Liver (tissue), 8 donors: ENCODE measurements at regions not wholly inside any gene's neighbourhood (a gene's known extent, or its start where the extent isn't known, plus 50 kb on each side); places are given as distances from the start of the nearest gene placed in this dataset.

Experiments used
- DNase-seq: peaks from one replicate; pipeline ENCODE4 v3.0.0-alpha.2; 2017; ENCODE audit warnings: low spot score
- H3K27ac ChIP-seq, 2 donors: one replicate each; pipeline ENCODE4 v1.7.0; 2013; ENCODE audit warnings: inconsistent platforms in 2 of 2, low read length in 2 of 2, control low read depth in 1 of 2, low read depth in 1 of 2, mild to moderate bottlenecking in 1 of 2
- H3K27me3 ChIP-seq, 4 donors: one replicate each; pipeline versions ENCODE4 v1.6.1 to v1.7.0; 2013; ENCODE audit warnings: low read length in 3 of 4, inconsistent platforms in 1 of 4, mild to moderate bottlenecking in 1 of 4, moderate library complexity in 1 of 4; ENCODE audit not compliant: control insufficient read depth in 4 of 4, insufficient read depth in 4 of 4
- H3K36me3 ChIP-seq, 4 donors: one replicate each; pipeline versions ENCODE4 v1.6.1 to v1.7.0; 2013; ENCODE audit warnings: low read length in 3 of 4, mild to moderate bottlenecking in 3 of 4, low read depth in 1 of 4, moderate library complexity in 1 of 4; ENCODE audit not compliant: control insufficient read depth in 4 of 4, insufficient read depth in 3 of 4
- H3K4me1 ChIP-seq, 4 donors: one replicate each; pipeline versions ENCODE4 v1.6.1 to v1.7.0; 2013; ENCODE audit warnings: low read length in 3 of 4, mild to moderate bottlenecking in 3 of 4, moderate library complexity in 1 of 4; ENCODE audit not compliant: control insufficient read depth in 4 of 4, insufficient read depth in 4 of 4
- H3K4me3 ChIP-seq, 3 donors: one replicate each; pipeline versions ENCODE4 v1.6.1 to v1.7.0; 2013; ENCODE audit warnings: low read length in 3 of 3, control low read depth in 1 of 3, low read depth in 1 of 3, mild to moderate bottlenecking in 1 of 3
- H3K9ac ChIP-seq, 2 donors: one replicate each; pipeline ENCODE4 v1.7.0; 2013; ENCODE audit warnings: low read length in 2 of 2, mild to moderate bottlenecking in 2 of 2, moderate library complexity in 2 of 2, control low read depth in 1 of 2, low read depth in 1 of 2
- H3K9me3 ChIP-seq, 4 donors: one replicate each; pipeline versions ENCODE4 v1.6.1 to v1.7.0; 2013; ENCODE audit warnings: low read length in 3 of 4; ENCODE audit not compliant: control insufficient read depth in 4 of 4
- CTCF ChIP-seq: fragments of 150-350 bp; IDR thresholded peaks from 2 replicates; pipeline ENCODE4 v1.5.1; 2017; ENCODE audit warnings: improper control_type of control experiment, low read depth, low read length; ENCODE audit not compliant: missing input control
- EGR1 ChIP-seq, 2 donors: IDR thresholded peaks; 2 replicates each; pipeline ENCODE4 v1.6.1; 2016 to 2018; ENCODE audit warnings: antibody characterized with exemption in 2 of 2, low read depth in 2 of 2
- FOXA1 ChIP-seq: IDR thresholded peaks from 2 replicates; pipeline ENCODE4 v1.6.1; 2016; ENCODE audit warnings: antibody characterized with exemption
- FOXA2 ChIP-seq: IDR thresholded peaks from 2 replicates; pipeline ENCODE4 v1.6.1; 2016; ENCODE audit warnings: antibody characterized with exemption
- GABPA ChIP-seq, 2 donors: IDR thresholded peaks in 1 of 2; conservative IDR thresholded peaks in 1 of 2; 2 replicates each; pipeline ENCODE4 v1.6.1; 2016; ENCODE audit warnings: antibody characterized with exemption in 2 of 2, mild to moderate bottlenecking in 1 of 2, moderate library complexity in 1 of 2
- HNF4A ChIP-seq, 2 donors: conservative IDR thresholded peaks; 2 replicates each; pipeline ENCODE4 v1.6.1; 2016; ENCODE audit warnings: antibody characterized with exemption in 2 of 2, mild to moderate bottlenecking in 2 of 2
- HNF4G ChIP-seq: IDR thresholded peaks from 2 replicates; pipeline ENCODE4 v1.6.1; 2016; ENCODE audit warnings: antibody characterized with exemption
- JUND ChIP-seq, 2 donors: IDR thresholded peaks; 2 replicates each; pipeline ENCODE4 v1.6.1; 2016; ENCODE audit warnings: antibody characterized with exemption in 2 of 2
- MAX ChIP-seq: IDR thresholded peaks from 2 replicates; pipeline ENCODE4 v1.6.1; 2016; ENCODE audit warnings: antibody characterized with exemption
- NR2F2 ChIP-seq: IDR thresholded peaks from 2 replicates; pipeline ENCODE4 v1.6.1; 2016; ENCODE audit warnings: antibody characterized with exemption
- RAD21 ChIP-seq, 2 donors: IDR thresholded peaks; 2 replicates each; pipeline ENCODE4 v1.6.1; 2016; ENCODE audit warnings: antibody characterized with exemption in 2 of 2, mild to moderate bottlenecking in 2 of 2
- REST ChIP-seq: IDR thresholded peaks from 2 replicates; pipeline ENCODE4 v1.6.1; 2016; ENCODE audit warnings: antibody characterized with exemption, mild to moderate bottlenecking
- RXRA ChIP-seq, 2 donors: IDR thresholded peaks; 2 replicates each; pipeline ENCODE4 v1.6.1; 2017 to 2018; ENCODE audit warnings: antibody characterized with exemption in 2 of 2, mild to moderate bottlenecking in 1 of 2
- SP1 ChIP-seq: IDR thresholded peaks from 2 replicates; pipeline ENCODE4 v1.6.1; 2018; ENCODE audit warnings: antibody characterized with exemption, mild to moderate bottlenecking
- TAF1 ChIP-seq: conservative IDR thresholded peaks from 2 replicates; pipeline ENCODE4 v1.6.1; 2016; ENCODE audit warnings: antibody characterized with exemption, mild to moderate bottlenecking
- YY1 ChIP-seq: IDR thresholded peaks from 2 replicates; pipeline ENCODE4 v1.6.1; 2016; ENCODE audit warnings: antibody characterized with exemption, mild to moderate bottlenecking
- ZBTB33 ChIP-seq: IDR thresholded peaks from 2 replicates; pipeline ENCODE4 v1.6.1; 2016; ENCODE audit warnings: antibody characterized with exemption
- WGBS: extraction: QIAGEN DNeasy Blood & Tissue Kit; methylation state at CpG from one replicate; pipeline ENCODE4 v1.1.7; 2013; 5-methylcytosine and 5-hydroxymethylcytosine counted together
- TF ChIP-seq, protein P1 (sequence below): IDR thresholded peaks from 2 replicates; pipeline ENCODE4 v1.6.1; 2016; ENCODE audit warnings: antibody characterized with exemption
- donor health status: healthy.
- donor health status: healthy.
- donor health status: healthy.
- donor health status: healthy.
- donor health status: healthy.

DNA sequence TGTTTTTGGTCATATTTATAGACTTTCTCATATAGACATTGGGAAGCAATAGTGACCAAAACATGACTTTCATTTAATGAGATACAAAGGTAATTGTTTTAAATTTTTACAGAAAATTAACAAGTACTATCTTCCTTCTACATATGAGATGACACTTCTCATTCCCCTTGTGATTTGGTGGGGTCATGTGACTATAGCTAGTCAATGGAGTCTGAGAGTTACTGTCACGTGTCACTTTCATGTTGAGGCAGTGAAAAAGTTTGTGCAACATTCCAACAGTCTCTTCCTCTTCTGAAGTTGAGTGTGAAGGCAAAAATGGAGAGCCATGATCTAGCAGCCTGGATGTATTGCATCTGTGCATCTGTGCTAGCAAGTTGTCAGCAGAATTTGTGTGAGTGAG is 618.3 kb upstream of the LRRC4C start:
- H3K4me3 ChIP-seq, result no peak overlapping the region
- no peaks in the 10 kb centered on the region for H3K27me3 ChIP-seq
- no peaks in the 10 kb centered on the region for H3K36me3 ChIP-seq
- no peak for TF ChIP-seq HNF4G
- TF ChIP-seq FOXA2, result no peak
- no peak for TF ChIP-seq CTCF
- TF ChIP-seq GABPA (IDR thresholded peaks at IDR 0.05 in 1 of 2, conservative IDR thresholded peaks at IDR 0.05 in 1 of 2), result no peak
- no peak for TF ChIP-seq ZBTB33
- TF ChIP-seq NR2F2, result no peak
- TF ChIP-seq JUND (IDR thresholded peaks at IDR 0.05), result no peak
- TF ChIP-seq YY1, result no peak
- TF ChIP-seq, protein P1, sequence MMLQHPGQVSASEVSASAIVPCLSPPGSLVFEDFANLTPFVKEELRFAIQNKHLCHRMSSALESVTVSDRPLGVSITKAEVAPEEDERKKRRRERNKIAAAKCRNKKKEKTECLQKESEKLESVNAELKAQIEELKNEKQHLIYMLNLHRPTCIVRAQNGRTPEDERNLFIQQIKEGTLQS, result no peak
- no peak for TF ChIP-seq MAX
- no peak for TF ChIP-seq REST
- no peak for TF ChIP-seq RAD21 (IDR thresholded peaks at IDR 0.05)
- TF ChIP-seq HNF4A (conservative IDR thresholded peaks at IDR 0.05), result no peak
- no peaks in the 10 kb centered on the region for H3K9me3 ChIP-seq
- no peak overlapping the region for H3K27ac ChIP-seq
- no peak overlapping the region for H3K9ac ChIP-seq
- no peak for DNase-seq
- 59% methylated on average over 1 of the region's 1 CpG for WGBS
- H3K4me1 ChIP-seq, result no peaks in the 10 kb centered on the region

GRCh38 chr11:42085736-42086135 is 626.3 kb upstream of the LRRC4C start:
- H3K27me3 ChIP-seq, result no peaks in the 10 kb centered on the region
- no peak overlapping the region for H3K9ac ChIP-seq
- H3K4me1 ChIP-seq, result no peaks in the 10 kb centered on the region
- 59% methylated on average over 4 of the region's 4 CpGs for WGBS
- H3K27ac ChIP-seq, result no peak overlapping the region
- H3K4me3 ChIP-seq, result no peak overlapping the region
- no peak for DNase-seq
- H3K36me3 ChIP-seq, result no peaks in the 10 kb centered on the region
- H3K9me3 ChIP-seq, result no peaks in the 10 kb centered on the region
- no peak for TF ChIP-seq YY1
- no peak for TF ChIP-seq HNF4G
- TF ChIP-seq FOXA2, result no peak
- TF ChIP-seq RXRA (IDR thresholded peaks at IDR 0.05), result no peak
- TF ChIP-seq ZBTB33, result no peak
- TF ChIP-seq JUND (IDR thresholded peaks at IDR 0.05), result no peak
- no peak for TF ChIP-seq CTCF
- TF ChIP-seq TAF1, result no peak
- TF ChIP-seq FOXA1, result no peak
- no peak for TF ChIP-seq SP1
- TF ChIP-seq RAD21 (IDR thresholded peaks at IDR 0.05), result no peak
- no peak for TF ChIP-seq NR2F2
- no peak for TF ChIP-seq HNF4A (conservative IDR thresholded peaks at IDR 0.05)
- TF ChIP-seq MAX, result no peak
- TF ChIP-seq, protein P1, result no peak
- TF ChIP-seq EGR1 (IDR thresholded peaks at IDR 0.05; ENCODE audit: low read depth in 2 of 2), result no peak
- TF ChIP-seq GABPA (IDR thresholded peaks at IDR 0.05 in 1 of 2, conservative IDR thresholded peaks at IDR 0.05 in 1 of 2), result no peak
